HG02870 (cell line): ENCODE measurements at regions not wholly inside any gene's neighbourhood (a gene's known extent, or its start where the extent isn't known, plus 50 kb on each side); places are given as distances from the start of the nearest gene placed in this dataset.
"Not testable (repeated sequence)": the region's sequence is repeated elsewhere in the genome, so short reads cannot be mapped to it uniquely, and the experiment has no call there.

ENCODE experiments used
- ATAC-seq: cut with Tn5 transposase; IDR thresholded peaks from one replicate; pipeline ENCODE4 v1.9.1; 2021; ENCODE audit warnings: mild to moderate bottlenecking, moderate library complexity; ENCODE audit not compliant: unreplicated experiment

DNA sequence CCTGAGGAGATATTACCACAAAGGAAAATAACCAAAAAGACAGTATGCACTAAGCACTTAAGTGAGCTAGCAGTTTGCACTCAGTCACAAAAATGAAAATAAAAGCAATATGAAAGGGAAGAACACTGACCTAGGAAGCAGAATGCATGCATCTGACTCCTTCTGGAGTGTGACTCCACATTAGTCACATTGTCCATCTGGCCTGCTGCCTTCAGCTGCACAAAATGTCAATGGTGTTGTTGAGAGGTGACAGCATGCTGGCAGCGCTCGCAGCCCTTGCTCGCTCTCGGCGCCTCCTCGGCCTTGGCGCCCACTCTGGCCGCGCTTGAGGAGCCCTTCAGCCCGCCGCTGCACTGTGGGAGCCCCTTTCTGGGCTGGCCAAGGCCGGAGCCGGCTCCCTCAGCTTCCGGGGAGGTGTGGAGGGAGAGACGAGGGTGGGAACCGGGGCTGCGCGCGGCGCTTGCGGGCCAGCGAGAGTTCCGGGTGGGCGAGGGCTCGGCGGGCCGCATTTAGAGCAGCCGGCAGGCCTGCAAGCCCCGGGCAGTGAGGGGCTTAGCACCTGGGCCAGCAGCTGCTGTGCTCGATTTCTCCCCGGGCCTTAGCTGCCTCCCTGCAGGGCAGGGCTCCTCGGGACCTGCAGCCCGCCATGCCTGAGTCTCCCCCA is 874.8 kb downstream of the RAB28 start:
- not testable (repeated sequence) for ATAC-seq

DNA sequence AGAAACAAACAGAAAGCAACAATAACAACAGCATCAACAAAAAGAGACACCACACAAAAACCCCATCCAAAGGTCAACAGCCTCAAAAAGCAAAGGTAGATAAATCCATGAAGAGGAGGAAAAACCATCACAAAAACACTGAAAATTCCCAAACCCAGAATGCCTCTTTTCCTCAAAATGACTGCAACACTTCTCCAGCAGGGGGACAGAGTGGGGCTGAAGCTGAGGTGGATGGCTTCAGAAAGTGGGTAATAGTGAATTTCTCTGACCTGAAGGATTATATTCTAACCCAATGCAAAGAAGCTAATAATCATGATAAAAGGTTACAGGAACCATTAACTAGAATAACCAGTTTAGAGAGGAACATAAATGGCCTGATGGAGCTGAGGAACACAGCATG is 888.2 kb downstream of the RAB28 start:
- no peak for ATAC-seq

DNA sequence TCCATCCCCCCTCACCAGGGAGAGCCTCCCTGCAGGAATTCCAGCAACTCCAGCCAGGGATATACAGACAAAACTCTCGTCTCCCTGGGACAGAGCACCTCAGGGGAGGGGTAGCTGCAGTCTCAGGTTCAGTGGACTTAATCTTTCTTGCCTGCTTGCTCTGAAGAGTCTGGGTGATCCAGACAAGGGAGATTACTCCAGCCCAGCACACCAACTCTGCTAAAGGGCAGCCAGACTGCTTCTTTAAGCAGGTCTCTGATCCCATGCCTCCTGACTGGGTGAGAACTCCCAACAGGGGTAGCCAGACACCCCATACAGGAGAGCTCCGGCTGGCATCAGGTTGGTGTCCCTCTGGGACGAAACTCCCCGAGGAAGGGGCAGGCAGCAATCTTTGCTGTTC is 888.7 kb downstream of the RAB28 start:
- no peak for ATAC-seq

DNA sequence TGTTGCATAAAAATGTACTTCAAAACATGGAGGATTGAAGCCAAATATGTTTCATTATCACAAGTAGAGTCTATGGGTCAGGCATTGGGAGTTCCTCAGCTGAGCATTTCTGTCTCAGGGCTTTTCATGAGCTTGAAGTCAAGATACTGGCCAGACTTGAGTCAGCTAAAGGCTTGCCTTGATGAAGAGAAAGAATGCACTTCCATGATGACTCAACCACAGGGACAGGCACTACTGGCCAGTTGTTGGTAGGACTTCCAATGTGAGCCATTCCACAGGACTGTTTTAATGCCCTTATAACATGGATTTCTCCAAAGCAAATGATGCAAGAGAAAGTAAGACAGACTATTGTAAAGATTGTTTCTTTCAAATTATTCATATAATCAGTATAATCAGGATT is 895.6 kb downstream of the RAB28 start:
- ATAC-seq = no peak

- ATAC-seq = no peak
Observed at GRCh38 chr4:12586242-12587006, 897.7 kb downstream of the RAB28 start.

DNA sequence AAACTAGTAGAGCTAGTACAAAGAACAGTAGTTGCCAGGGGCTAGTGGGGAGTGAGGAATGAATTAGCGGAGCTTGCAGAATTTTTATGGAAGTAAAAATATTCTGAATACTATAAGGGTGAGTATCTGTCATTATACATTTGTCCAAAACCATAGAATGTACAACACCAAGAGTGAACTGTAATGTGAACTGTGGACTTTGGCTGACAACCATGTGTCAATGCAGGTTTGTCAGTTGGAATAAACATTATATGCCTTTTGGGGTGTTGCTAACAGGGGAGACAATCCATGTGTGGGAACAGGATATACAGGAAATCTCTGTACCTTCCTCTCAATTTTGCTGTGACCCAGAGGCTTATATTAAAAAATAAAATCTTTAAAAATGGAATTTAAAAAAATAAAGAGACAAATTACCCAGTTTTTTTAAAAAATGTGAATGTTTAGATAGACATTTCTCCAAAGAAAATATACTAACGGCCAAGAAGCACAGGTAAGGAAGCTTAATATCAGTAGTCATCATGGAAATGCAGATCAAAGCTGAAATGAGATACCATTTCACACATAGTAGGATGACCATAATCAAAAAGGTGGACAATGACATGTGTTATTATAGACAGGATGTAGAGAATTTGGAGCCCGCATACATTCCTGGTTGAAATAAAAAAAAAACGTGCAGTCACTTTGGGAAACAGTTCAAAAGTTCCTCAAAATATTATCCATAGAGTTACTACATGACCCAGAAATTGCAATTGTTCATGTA is 899.8 kb downstream of the RAB28 start:
- no peak for ATAC-seq

DNA sequence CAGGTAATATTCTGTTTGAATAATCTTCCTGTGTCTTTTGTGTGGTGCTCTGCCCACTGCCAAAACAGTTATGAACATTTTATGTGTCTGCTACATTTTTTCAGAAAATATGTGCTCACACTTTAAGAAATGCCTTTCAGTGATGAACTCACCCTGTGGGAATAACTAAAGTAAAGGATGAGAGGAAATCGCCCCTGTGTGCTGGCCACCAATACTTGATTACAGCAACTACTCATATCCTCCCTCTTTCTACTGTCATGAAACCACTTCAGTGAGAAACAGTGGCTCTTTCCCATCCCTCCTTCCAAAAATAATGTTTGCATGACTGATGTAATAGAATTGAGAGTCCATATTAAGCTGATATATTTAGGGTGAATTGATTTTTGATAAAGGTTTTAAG is 900.9 kb downstream of the RAB28 start:
- no peak for ATAC-seq

DNA sequence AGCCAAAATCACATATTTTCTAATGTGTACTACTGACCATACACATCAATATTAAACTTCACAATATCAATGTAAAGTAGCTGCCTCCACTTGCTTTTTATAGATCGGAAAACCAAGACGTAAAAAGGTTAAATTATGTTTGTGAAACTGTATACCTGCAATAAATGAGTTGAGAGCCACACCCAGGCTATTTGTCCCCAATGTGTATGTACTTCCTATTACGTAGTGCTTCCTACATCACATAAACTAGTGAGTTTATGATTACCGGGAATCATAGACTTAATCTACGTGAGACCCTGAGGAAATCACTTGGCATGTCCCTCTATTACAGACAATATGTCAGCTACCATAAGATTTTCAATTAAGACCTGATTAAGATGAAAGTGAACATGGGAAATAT is 903.4 kb downstream of the RAB28 start:
- ATAC-seq = no peak

- no peak for ATAC-seq
Observed at GRCh38 chr4:12579172-12579571, 905.0 kb downstream of the RAB28 start.

GRCh38 chr4:12576409-12576808 is 907.7 kb downstream of the RAB28 start:
- no peak for ATAC-seq

DNA sequence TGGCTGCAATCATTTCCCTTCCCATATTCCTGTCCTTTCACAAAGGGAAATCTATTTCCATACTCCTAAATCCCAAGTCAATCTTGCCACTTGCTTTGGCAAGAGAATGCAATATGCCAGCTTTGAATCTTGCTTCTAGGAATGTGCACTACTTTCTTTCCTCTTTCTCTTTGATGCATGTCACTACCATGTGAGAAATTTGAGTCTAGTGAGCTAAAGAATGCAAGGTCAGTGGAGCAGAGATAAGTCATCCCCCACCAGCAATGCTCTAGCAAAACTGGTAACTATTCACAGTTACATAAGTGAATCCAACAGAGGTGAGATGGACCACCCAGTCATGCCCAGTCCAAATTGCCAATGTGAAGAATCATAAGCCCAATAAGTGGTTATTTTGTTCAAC is 910.4 kb downstream of the RAB28 start:
- no peak for ATAC-seq

DNA sequence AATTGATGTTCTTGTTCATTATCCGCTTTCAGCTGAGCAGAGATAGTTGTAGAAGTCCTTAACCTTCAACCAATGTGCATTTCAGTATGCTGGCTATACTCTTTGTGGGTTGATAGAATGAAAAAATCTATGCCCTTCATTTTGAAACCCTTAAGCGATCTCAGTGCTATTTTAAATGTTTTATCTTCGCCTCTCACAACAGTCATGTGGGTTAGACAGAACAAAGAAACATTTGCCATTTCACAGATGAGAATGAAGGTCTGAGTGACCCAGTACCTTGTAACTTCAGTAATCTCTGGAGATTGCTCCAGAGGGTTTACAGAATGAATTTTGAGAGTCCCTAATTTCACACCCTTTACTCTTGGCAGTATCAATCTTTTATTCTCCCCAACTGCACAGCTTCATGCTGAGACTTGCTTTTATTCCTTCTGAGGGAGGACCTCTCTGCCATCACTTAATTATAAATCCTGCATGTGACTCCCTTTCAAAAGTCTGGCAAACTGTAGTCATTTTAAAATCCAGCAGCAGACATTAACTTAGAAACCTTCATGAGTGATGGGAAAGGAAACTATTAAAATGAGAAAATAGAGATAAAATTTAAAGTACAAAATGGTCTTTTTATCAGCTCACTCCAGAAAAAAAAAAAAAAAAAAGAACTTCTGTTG is 921.5 kb downstream of the RAB28 start:
- no peak for ATAC-seq

- no peak for ATAC-seq
Observed at GRCh38 chr4:12562021-12562420, 922.1 kb downstream of the RAB28 start.

DNA sequence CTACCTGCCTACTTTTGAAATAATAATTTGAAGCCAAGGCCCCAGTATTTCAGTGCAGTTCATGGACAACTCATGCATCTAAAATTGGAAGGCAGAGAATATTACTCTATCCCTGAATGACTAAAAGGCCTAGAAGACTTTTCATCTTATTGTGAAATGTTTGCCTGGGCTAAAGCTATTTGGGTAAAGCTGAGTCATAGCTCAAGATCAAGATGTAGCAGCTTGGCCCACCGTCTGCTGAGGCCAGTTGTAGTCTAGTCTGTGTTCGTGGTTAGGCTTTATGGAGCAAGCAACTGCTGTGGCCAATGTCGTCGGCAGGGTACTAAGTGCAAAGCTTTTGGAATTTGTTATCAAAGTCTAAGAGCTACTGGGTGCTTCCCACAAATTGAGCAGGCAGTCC is 929.1 kb downstream of the RAB28 start:
- no peak for ATAC-seq

GRCh38 chr4:12548678-12549077 is 935.5 kb downstream of the RAB28 start:
- ATAC-seq = no peak

GRCh38 chr4:12545812-12546211 is 938.3 kb downstream of the RAB28 start:
- no peak for ATAC-seq

- ATAC-seq = no peak
Observed at GRCh38 chr4:12538162-12538561, 946.0 kb downstream of the RAB28 start.

DNA sequence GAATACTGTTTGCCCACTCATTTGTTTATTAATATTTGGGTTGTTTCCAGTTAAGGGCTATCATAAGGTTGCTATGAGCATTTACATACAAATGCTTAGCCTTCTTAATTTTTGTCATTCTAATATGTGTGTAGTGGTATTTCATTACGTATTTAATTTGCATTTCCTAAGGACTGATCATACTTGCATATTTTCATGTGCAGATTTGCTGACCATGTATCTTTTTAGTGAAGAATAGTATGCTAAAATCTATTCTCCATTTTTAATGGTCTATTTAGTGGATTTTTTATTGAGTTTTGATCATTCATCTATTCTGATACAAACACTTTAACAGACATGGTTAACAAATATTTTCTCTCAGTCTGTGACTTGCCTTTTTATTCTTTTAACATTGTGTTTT is 949.5 kb downstream of the RAB28 start:
- no peak for ATAC-seq

GRCh38 chr4:12519426-12519825 is 964.7 kb downstream of the RAB28 start:
- no peak for ATAC-seq

DNA sequence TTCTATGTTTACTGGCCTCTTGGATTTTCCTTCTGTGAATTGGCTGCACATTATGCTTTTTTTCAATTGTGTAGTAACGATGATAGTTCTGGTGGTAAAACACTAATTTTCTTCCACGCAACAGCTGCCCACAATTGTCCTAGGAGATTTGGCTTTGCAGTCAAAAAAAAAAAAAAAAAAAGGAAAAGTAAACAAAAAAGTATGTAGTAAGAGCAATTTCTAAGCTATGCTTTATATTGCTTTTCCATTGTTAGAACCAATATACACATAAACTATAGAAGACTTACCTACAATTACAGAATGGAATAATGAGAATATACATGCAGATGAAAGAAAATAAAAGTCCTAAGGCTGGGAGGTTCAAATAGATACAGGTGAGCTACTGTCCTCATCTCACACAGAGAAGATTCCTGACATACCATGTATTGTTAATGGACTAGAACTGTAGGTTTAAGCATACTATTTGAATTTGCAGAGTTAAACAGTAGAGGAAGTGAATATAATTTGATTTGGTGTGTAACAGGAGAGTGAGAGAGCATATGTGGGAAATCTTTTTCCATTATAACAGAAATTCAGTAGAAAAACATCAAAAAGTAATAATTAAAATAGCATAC is 976.2 kb downstream of the RAB28 start:
- no peak for ATAC-seq

- ATAC-seq = no peak
Observed at GRCh38 chr4:12500409-12500808, 983.7 kb downstream of the RAB28 start.
